ENCODE measurements at regions not wholly inside any gene's neighbourhood (a gene's known extent, or its start where the extent isn't known, plus 50 kb on each side); places are given as distances from the start of the nearest gene placed in this dataset.

GRCh38 chr1:38444770-38445442 is 398.3 kb upstream of the POU3F1 start:
- no peak overlapping the region for H3K27ac ChIP-seq
- H3K27me3 ChIP-seq (ENCODE audit: low read depth): no peaks in the 10 kb centered on the region
- no peak for TF ChIP-seq CTCF (IDR thresholded peaks at IDR 0.05)

GRCh38 chr1:38444311-38444710 is 397.7 kb upstream of the POU3F1 start:
- Histone ChIP-seq H3K27ac (no peak overlapping the region), H3K9me3 (no peaks in the 10 kb centered on the region), H3K4me3 (no peak overlapping the region), H3K27me3 (ENCODE audit: low read depth) (no peaks in the 10 kb centered on the region), H3K36me3 (no peaks in the 10 kb centered on the region), H3K4me1 (no peaks in the 10 kb centered on the region)
- no peak for ATAC-seq
- no peak for TF ChIP-seq CTCF (IDR thresholded peaks at IDR 0.05)
- intact Hi-C loops (cut with DNase I): no loop called here
- no peak for DNase-seq

More at GRCh38 chr1:38444770-38445442, 398.3 kb upstream of the POU3F1 start:
- H3K4me3 ChIP-seq: no peak overlapping the region
- no peak for ATAC-seq
- H3K36me3 ChIP-seq: no peaks in the 10 kb centered on the region
- H3K4me1 ChIP-seq: no peaks in the 10 kb centered on the region
- intact Hi-C loops (cut with DNase I): no loop called here
- no peaks in the 10 kb centered on the region for H3K9me3 ChIP-seq
- DNase-seq: no peak

GRCh38 chr1:38440402-38440801 is 393.8 kb upstream of the POU3F1 start:
- no peak overlapping the region for H3K4me3 ChIP-seq
- intact Hi-C loops (cut with DNase I): no loop called here
- H3K36me3 ChIP-seq: no peaks in the 10 kb centered on the region
- TF ChIP-seq CTCF (IDR thresholded peaks at IDR 0.05): no peak
- DNase-seq: no peak
- ATAC-seq: no peak
- H3K4me1 ChIP-seq: no peaks in the 10 kb centered on the region
- no peaks in the 10 kb centered on the region for H3K27me3 ChIP-seq (ENCODE audit: low read depth)
- no peaks in the 10 kb centered on the region for H3K9me3 ChIP-seq
- no peak overlapping the region for H3K27ac ChIP-seq

GRCh38 chr1:38436749-38437148 is 390.2 kb upstream of the POU3F1 start:
- intact Hi-C loops (cut with DNase I): no loop called here
- TF ChIP-seq CTCF (IDR thresholded peaks at IDR 0.05): no peak
- no peak overlapping the region for H3K27ac ChIP-seq
- DNase-seq (no peak), ATAC-seq (no peak)
- no peak overlapping the region for H3K4me3 ChIP-seq
- no peaks in the 10 kb centered on the region for H3K36me3 ChIP-seq
- H3K27me3 ChIP-seq (ENCODE audit: low read depth): no peaks in the 10 kb centered on the region
- no peaks in the 10 kb centered on the region for H3K4me1 ChIP-seq
- H3K9me3 ChIP-seq: no peaks in the 10 kb centered on the region

- H3K4me1 ChIP-seq: no peaks in the 10 kb centered on the region
- H3K9me3 ChIP-seq: no peaks in the 10 kb centered on the region
- intact Hi-C loops (cut with DNase I): no loop called here
- no peak for DNase-seq
- ATAC-seq: no peak
- H3K4me3 ChIP-seq: no peak overlapping the region
- no peaks in the 10 kb centered on the region for H3K27me3 ChIP-seq (ENCODE audit: low read depth)
- no peaks in the 10 kb centered on the region for H3K36me3 ChIP-seq
- no peak overlapping the region for H3K27ac ChIP-seq
- no peak for TF ChIP-seq CTCF (IDR thresholded peaks at IDR 0.05)
Measured at GRCh38 chr1:38436006-38436405, 389.4 kb upstream of the POU3F1 start.
